BJ (cell line): ENCODE measurements at regions not wholly inside any gene's neighbourhood (a gene's known extent, or its start where the extent isn't known, plus 50 kb on each side); places are given as distances from the start of the nearest gene placed in this dataset.
A peak's percentile ranks its signal among the peaks of the same experiment; 100 is the strongest.

Source experiments
- CTCF ChIA-PET: fragments of 350-600 bp; formaldehyde crosslinking; extraction: SDS; loops from one replicate; lab custom pipeline; 2021; ENCODE audit warnings: antibody characterized with exemption, inconsistent platforms; lab: Yijun Ruan, JAX
- POLR2A ChIA-PET: fragments of 300-600 bp; sonication (Branson Sonifier 250); formaldehyde crosslinking; extraction: SDS; loops from one replicate; lab custom pipeline; 2021; ENCODE audit warnings: antibody characterized with exemption; lab: Charles Lee
- DNase-seq: peaks from one replicate; pipeline ENCODE4 v3.0.0-alpha.2; 2011; ENCODE audit warnings: low read depth
- H3K27me3 ChIP-seq: 2 replicates; pipeline ENCODE4 v1.6.0; 2011; ENCODE audit warnings: low read length; ENCODE audit not compliant: control insufficient read depth, insufficient read depth
- H3K36me3 ChIP-seq: 2 replicates; pipeline ENCODE4 v1.5.1; 2011; ENCODE audit warnings: low read length; ENCODE audit not compliant: control insufficient read depth, insufficient read depth
- H3K4me3 ChIP-seq: 2 replicates; pipeline ENCODE4 v1.5.1; 2011; ENCODE audit warnings: low read depth, mild to moderate bottlenecking, control low read depth, low read length
- TF ChIP-seq, protein P1 (sequence below): IDR thresholded peaks from 2 replicates; pipeline ENCODE4 v1.5.1; 2011; ENCODE audit warnings: low read depth, mild to moderate bottlenecking, control low read depth, inconsistent platforms, low read length, moderate library complexity; ENCODE audit not compliant: insufficient read depth

DNA sequence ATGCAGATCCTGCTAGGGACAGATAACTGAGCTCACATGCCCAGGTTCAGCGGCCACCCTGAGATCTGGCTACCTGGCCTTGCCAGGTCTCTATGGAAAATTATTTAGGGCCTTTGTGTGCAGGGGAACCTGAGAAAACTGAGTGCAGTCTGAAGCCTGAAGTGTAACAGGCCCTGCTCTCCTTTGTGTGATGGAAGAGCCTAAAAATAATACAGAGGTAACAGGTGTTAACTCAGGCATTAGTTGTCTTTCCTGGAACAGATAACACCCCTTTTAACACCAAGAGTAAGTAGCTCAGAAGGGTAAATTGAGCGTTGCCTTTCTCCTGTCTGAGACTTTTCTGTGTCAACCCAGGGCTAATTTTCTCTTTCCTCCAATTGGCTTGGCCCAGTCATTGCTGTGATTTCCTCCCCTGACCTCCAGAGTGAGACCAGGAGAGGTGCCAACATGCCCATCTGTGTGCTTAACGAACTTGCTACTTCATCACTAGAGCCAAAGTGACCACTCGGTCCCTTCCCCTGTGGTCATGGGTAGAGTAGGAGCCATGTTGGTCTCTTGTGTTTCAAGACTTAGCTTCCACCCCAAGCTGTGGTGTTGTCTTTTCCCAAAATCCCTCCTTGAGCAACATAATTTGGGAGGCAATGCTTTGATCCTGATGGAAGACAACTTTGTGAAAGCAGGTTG lies 304.4 kb upstream of the JAG1 start:
- no peaks in the 10 kb centered on the region for H3K27me3 ChIP-seq
- CTCF ChIA-PET, result no interaction called here
- no peak overlapping the region for H3K4me3 ChIP-seq
- POLR2A ChIA-PET, result interaction anchor here (0.7 kb wide), 1 partner anchor 552 kb away, joined by 3 read pairs; no protein-coding TSS in a partner anchor
- TF ChIP-seq, protein P1, sequence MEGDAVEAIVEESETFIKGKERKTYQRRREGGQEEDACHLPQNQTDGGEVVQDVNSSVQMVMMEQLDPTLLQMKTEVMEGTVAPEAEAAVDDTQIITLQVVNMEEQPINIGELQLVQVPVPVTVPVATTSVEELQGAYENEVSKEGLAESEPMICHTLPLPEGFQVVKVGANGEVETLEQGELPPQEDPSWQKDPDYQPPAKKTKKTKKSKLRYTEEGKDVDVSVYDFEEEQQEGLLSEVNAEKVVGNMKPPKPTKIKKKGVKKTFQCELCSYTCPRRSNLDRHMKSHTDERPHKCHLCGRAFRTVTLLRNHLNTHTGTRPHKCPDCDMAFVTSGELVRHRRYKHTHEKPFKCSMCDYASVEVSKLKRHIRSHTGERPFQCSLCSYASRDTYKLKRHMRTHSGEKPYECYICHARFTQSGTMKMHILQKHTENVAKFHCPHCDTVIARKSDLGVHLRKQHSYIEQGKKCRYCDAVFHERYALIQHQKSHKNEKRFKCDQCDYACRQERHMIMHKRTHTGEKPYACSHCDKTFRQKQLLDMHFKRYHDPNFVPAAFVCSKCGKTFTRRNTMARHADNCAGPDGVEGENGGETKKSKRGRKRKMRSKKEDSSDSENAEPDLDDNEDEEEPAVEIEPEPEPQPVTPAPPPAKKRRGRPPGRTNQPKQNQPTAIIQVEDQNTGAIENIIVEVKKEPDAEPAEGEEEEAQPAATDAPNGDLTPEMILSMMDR, result no peak
- H3K36me3 ChIP-seq, result no peaks in the 10 kb centered on the region
- DNase-seq, result no peak

DNA sequence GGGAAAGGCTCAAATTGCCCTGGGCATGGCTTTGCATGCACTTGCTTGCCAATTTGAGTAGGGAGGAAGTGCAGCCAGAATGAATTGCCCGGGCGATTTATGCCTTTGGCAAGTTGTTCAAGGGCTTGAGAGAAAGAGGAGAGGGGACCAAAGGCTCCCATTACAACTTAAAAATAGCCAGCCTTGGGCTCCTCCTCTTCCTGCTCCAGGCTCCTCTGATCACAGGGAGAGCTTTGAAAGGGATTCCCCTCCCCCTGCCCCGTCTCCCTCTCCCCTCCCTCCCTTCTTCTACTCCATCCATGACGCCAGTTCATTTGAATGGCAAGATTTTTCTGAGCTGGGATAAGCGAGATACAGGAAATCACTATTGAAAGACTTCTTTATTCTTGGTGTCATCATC lies 304.9 kb upstream of the JAG1 start:
- no peaks in the 10 kb centered on the region for H3K27me3 ChIP-seq
- no peak for DNase-seq
- H3K4me3 ChIP-seq, result no peak overlapping the region
- ChIA-PET POLR2A (interaction anchor here (0.7 kb wide), 1 partner anchor 552 kb away, joined by 3 read pairs; no protein-coding TSS in a partner anchor), CTCF (interaction anchor here (0.6 kb wide), 1 partner anchor 567 kb away, joined by 3 read pairs; no protein-coding TSS in a partner anchor)
- TF ChIP-seq, protein P1, result no peak
- H3K36me3 ChIP-seq, result no peaks in the 10 kb centered on the region

DNA sequence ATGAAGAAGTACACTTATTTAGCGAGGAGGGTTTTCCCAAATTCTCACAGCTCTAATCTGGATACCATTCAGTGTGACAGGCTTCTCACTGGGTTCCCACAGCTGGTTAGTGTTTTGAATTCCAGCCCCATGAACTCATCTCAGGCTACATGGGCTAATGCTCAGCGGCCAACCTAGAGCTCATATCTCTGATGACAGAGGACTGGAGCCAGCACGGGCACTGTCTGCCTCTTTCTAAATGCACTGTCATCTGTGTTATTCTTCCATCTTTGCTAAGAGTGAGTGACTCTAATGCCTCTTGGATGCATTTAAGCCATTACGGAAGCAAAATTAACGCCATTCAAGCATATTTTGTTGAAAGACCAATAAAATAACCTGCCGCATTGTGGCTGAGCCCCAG lies 308.9 kb upstream of the JAG1 start:
- TF ChIP-seq, protein P1, result no peak
- ChIA-PET CTCF (no interaction called here), POLR2A (no interaction called here)
- Histone ChIP-seq H3K27me3 (no peaks in the 10 kb centered on the region), H3K4me3 (no peak overlapping the region), H3K36me3 (no peaks in the 10 kb centered on the region)
- DNase-seq, result peak; percentile 46

DNA sequence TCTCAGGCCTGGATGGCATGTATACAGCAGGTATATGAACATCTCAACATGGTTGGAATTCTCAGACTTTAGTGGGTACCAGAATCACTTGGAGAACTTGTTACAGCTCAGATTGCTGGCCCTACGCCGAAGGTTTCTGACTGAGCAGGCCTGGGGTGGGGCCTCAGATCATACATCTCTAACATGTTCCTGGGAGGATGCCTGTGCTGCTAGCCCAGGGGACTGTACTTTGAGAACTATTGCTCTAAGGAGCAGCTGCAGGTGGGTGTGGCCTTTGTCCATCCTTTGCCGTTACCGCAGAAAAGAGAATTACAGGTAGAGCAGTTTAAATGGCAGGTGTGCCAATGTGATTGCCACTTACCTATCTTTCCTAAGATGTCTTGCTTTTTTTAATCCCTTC lies 310.5 kb upstream of the JAG1 start:
- H3K27me3 ChIP-seq, result no peaks in the 10 kb centered on the region
- ChIA-PET CTCF (interaction anchor here (1.0 kb wide), 1 partner anchor 18 kb away, joined by 4 read pairs; no protein-coding TSS in a partner anchor), POLR2A (no interaction called here)
- DNase-seq, result no peak
- H3K36me3 ChIP-seq, result no peaks in the 10 kb centered on the region
- TF ChIP-seq, protein P1, result no peak
- no peak overlapping the region for H3K4me3 ChIP-seq

DNA sequence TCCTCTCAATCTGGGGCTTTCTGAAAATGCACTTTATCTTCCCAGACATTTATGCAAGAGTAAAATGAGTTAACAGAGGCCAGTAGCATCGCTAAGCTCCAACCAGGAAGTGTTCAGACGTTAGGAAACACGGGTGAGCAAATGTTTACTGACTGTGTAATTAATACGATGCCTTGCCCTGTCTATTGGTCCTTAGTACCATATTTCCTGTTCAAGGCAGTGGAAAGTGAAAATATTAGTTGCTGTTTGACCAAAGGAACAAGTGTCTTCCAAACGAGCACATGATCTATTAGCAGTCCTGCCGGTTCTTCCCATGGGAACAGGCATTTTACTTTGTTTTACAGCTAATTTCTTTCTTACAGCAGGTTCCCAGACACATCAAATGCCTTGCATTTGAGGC lies 311.1 kb upstream of the JAG1 start:
- POLR2A ChIA-PET, result no interaction called here
- CTCF ChIA-PET, result no interaction called here
- Histone ChIP-seq H3K36me3 (no peaks in the 10 kb centered on the region), H3K4me3 (no peak overlapping the region), H3K27me3 (no peaks in the 10 kb centered on the region)
- no peak for DNase-seq
- TF ChIP-seq, protein P1, result no peak
